GM04503 (cell line): ENCODE measurements at regions not wholly inside any gene's neighbourhood (a gene's known extent, or its start where the extent isn't known, plus 50 kb on each side); places are given as distances from the start of the nearest gene placed in this dataset.

Experiments used
- DNase-seq: peaks from one replicate; pipeline ENCODE4 v3.0.0-alpha.2; 2012; ENCODE audit warnings: low read depth

- no peak for DNase-seq
Measured at GRCh38 chr2:176814740-176815367, 397.7 kb upstream of the HNRNPA3 start.

- no peak for DNase-seq
Measured at GRCh38 chr2:176817061-176817565, 395.5 kb upstream of the HNRNPA3 start.

- DNase-seq = no peak
Measured at GRCh38 chr2:176818076-176818475, 394.5 kb upstream of the HNRNPA3 start.

GRCh38 chr2:176818617-176819016 lies 394.0 kb upstream of the HNRNPA3 start:
- DNase-seq = no peak

GRCh38 chr2:176819306-176819705 lies 393.3 kb upstream of the HNRNPA3 start:
- no peak for DNase-seq

- no peak for DNase-seq
Measured at GRCh38 chr2:176820371-176820932, 392.1 kb upstream of the HNRNPA3 start.

GRCh38 chr2:176821350-176821749 lies 391.2 kb upstream of the HNRNPA3 start:
- DNase-seq = no peak

- no peak for DNase-seq
Measured at GRCh38 chr2:176822060-176822459, 390.5 kb upstream of the HNRNPA3 start.

GRCh38 chr2:176826356-176826755 lies 386.2 kb upstream of the HNRNPA3 start:
- no peak for DNase-seq

GRCh38 chr2:176826984-176827668 lies 385.5 kb upstream of the HNRNPA3 start:
- DNase-seq = no peak

GRCh38 chr2:176830362-176830761 lies 382.2 kb upstream of the HNRNPA3 start:
- DNase-seq = no peak

- DNase-seq = no peak
Measured at GRCh38 chr2:176832086-176832485, 380.5 kb upstream of the HNRNPA3 start.

GRCh38 chr2:176833671-176834070 lies 378.9 kb upstream of the HNRNPA3 start:
- DNase-seq = no peak

GRCh38 chr2:176834226-176834625 lies 378.4 kb upstream of the HNRNPA3 start:
- DNase-seq = no peak

GRCh38 chr2:176843208-176843607 lies 369.4 kb upstream of the HNRNPA3 start:
- DNase-seq = no peak

- no peak for DNase-seq
Measured at GRCh38 chr2:176844461-176844860, 368.1 kb upstream of the HNRNPA3 start.

GRCh38 chr2:176845718-176846117 lies 366.9 kb upstream of the HNRNPA3 start:
- DNase-seq = no peak

- no peak for DNase-seq
Measured at GRCh38 chr2:176847575-176847974, 365.0 kb upstream of the HNRNPA3 start.

GRCh38 chr2:176848844-176849243 lies 363.8 kb upstream of the HNRNPA3 start:
- no peak for DNase-seq

GRCh38 chr2:176851200-176851888 lies 361.2 kb upstream of the HNRNPA3 start:
- DNase-seq = no peak

GRCh38 chr2:176851889-176852483 lies 360.6 kb upstream of the HNRNPA3 start:
- DNase-seq = no peak

GRCh38 chr2:176852667-176853066 lies 359.9 kb upstream of the HNRNPA3 start:
- no peak for DNase-seq
